ENCODE measurements at regions not wholly inside any gene's neighbourhood (a gene's known extent, or its start where the extent isn't known, plus 50 kb on each side); places are given as distances from the start of the nearest gene placed in this dataset.

DNA sequence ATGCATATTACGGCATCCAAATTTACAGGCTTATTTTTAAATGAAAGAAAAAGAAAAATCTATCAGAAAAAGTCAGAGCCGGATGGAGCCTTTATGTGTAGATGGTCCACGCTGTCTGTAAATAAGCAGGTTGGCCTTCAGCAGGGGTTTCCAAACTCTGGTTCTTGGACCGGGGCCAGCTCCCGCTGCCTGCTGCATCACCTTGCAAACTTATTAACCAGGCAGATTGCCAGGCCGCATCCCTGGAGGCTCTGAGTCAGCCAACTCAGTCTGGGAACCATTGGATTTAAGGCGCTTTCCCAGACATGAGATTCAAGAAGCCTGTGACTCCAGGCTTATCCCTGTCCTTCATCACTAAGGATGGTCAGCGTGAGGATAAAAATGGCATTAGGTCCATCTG is 212.4 kb downstream of the OPA1 start:
- TF ChIP-seq, protein P1, sequence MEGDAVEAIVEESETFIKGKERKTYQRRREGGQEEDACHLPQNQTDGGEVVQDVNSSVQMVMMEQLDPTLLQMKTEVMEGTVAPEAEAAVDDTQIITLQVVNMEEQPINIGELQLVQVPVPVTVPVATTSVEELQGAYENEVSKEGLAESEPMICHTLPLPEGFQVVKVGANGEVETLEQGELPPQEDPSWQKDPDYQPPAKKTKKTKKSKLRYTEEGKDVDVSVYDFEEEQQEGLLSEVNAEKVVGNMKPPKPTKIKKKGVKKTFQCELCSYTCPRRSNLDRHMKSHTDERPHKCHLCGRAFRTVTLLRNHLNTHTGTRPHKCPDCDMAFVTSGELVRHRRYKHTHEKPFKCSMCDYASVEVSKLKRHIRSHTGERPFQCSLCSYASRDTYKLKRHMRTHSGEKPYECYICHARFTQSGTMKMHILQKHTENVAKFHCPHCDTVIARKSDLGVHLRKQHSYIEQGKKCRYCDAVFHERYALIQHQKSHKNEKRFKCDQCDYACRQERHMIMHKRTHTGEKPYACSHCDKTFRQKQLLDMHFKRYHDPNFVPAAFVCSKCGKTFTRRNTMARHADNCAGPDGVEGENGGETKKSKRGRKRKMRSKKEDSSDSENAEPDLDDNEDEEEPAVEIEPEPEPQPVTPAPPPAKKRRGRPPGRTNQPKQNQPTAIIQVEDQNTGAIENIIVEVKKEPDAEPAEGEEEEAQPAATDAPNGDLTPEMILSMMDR (conservative IDR thresholded peaks at IDR 0.05 in 1 of 2, IDR thresholded peaks at IDR 0.05 in 1 of 2; ENCODE audit: extremely low read depth in 1 of 2, insufficient read depth in 1 of 2, low read depth in 1 of 2, low read length in 2 of 2), result no peak
- no peak for TF ChIP-seq EZH2 (IDR thresholded peaks at IDR 0.05; ENCODE audit: borderline replicate concordance, low read length)
